ENCODE measurements at regions not wholly inside any gene's neighbourhood (a gene's known extent, or its start where the extent isn't known, plus 50 kb on each side); places are given as distances from the start of the nearest gene placed in this dataset.

- TF ChIP-seq CTCF (conservative IDR thresholded peaks at IDR 0.05) = no peak
- TF ChIP-seq ZFX (IDR thresholded peaks at IDR 0.05) = no peak
These were observed 125.4 kb upstream of the HSD17B12 start for GRCh38 chr11:43555186-43555585.
